ENCODE measurements at regions not wholly inside any gene's neighbourhood (a gene's known extent, or its start where the extent isn't known, plus 50 kb on each side); places are given as distances from the start of the nearest gene placed in this dataset.

DNA sequence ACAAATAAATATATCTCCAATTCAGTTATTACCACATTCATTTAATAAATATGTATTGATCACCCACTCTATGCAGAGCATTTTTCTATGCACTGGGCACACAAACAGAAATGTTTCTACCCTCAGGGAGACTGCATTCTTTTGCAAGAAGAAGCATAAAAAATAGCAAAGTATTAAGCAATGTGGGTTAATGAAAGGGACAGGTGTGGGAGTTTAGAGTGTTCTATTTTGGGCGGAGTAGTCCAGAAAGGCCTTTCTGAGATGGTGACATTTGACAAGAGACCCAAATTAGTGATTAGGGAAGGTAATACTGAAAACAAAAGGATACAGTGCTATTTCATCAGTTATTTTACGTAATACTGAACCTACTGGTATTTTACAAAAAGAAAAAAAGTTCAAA lies 394.3 kb upstream of the CHST9 start:
- Histone ChIP-seq H3K4me1 (peaks cover 42% of the 10 kb centered on the region), H3K36me3 (ENCODE audit: insufficient read depth in 1 of 2, low read depth in 1 of 2) (no peaks in the 10 kb centered on the region), H3K27me3 (ENCODE audit: insufficient read depth in 3 of 3, low read length in 2 of 3) (no peaks in the 10 kb centered on the region), H3K9me3 (peaks cover 19% of the 10 kb centered on the region), H3K4me3 (no peak overlapping the region), H3K27ac (peak overlapping the region; percentile 66)
- ATAC-seq (peak; percentile 67 to 80 (median 76)), DNase-seq (no peak)
- intact Hi-C loops (cut with DNase I), result no loop called here
- TF ChIP-seq, protein P1, sequence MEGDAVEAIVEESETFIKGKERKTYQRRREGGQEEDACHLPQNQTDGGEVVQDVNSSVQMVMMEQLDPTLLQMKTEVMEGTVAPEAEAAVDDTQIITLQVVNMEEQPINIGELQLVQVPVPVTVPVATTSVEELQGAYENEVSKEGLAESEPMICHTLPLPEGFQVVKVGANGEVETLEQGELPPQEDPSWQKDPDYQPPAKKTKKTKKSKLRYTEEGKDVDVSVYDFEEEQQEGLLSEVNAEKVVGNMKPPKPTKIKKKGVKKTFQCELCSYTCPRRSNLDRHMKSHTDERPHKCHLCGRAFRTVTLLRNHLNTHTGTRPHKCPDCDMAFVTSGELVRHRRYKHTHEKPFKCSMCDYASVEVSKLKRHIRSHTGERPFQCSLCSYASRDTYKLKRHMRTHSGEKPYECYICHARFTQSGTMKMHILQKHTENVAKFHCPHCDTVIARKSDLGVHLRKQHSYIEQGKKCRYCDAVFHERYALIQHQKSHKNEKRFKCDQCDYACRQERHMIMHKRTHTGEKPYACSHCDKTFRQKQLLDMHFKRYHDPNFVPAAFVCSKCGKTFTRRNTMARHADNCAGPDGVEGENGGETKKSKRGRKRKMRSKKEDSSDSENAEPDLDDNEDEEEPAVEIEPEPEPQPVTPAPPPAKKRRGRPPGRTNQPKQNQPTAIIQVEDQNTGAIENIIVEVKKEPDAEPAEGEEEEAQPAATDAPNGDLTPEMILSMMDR (IDR thresholded peaks at IDR 0.05), result no peak
- 26 to 37% (median 35%) methylated on average over 2 of the region's 2 CpGs for WGBS, 3 donors

DNA sequence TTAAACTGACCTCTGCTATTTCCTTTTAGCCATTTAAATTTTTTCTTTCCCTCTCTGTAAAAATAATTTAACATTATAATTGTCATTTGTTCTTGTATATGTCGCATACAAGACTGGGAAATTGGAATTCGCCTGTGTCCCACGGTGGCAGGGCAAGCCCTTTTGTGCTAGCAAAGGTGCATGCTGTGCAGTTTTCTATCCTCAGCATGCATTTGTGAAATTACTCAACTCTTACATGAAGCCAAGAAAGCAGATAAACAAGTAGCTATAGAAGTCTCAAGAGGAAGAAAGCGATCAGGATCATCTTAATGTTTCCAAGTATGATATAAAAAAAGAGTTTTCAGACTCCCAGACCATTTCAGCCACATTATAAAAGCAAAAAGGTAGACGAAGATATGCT lies 392.6 kb upstream of the CHST9 start:
- TF ChIP-seq, protein P1 (IDR thresholded peaks at IDR 0.05), result no peak
- H3K27me3 ChIP-seq (ENCODE audit: insufficient read depth in 3 of 3, low read length in 2 of 3), result no peaks in the 10 kb centered on the region
- no peak for DNase-seq
- H3K36me3 ChIP-seq (ENCODE audit: insufficient read depth in 1 of 2, low read depth in 1 of 2), result no peaks in the 10 kb centered on the region
- H3K9me3 ChIP-seq, result peaks cover 19% of the 10 kb centered on the region
- peak overlapping the region; percentile 66 for H3K27ac ChIP-seq
- peak in 2 of 4 donors; percentile 68 to 71 for ATAC-seq
- WGBS, 3 donors, result 12 to 24% (median 13%) methylated on average over 5 of the region's 5 CpGs
- peaks cover 32% of the 10 kb centered on the region for H3K4me1 ChIP-seq
- peak overlapping the region; percentile 15 for H3K4me3 ChIP-seq
- intact Hi-C loops (cut with DNase I), result no loop called here

DNA sequence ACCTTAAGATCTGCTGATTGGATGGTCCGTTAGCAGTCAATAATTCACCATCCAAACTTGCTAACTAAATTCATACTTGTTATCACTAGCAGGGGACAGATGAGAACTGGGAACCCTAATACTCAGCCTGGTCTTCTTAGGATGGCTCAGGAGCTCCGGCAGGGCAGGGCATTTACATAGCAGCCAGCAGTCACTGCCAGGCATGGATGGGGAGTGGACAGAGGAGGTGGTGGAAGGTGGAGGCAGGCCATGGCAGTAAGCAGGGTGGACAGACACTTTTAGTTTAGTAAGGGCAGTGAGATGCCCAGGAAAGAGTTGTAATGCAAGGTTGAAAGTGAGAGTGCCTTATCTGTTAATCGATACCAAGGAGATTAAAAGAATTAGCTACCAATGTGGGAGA lies 392.2 kb upstream of the CHST9 start:
- Histone ChIP-seq H3K9me3 (peaks cover 15% of the 10 kb centered on the region), H3K36me3 (ENCODE audit: insufficient read depth in 1 of 2, low read depth in 1 of 2) (no peaks in the 10 kb centered on the region), H3K4me1 (peaks cover 32% of the 10 kb centered on the region), H3K4me3 (no peak overlapping the region), H3K27me3 (ENCODE audit: insufficient read depth in 3 of 3, low read length in 2 of 3) (no peaks in the 10 kb centered on the region), H3K27ac (peak overlapping the region; percentile 66)
- peak in 3 of 4 donors; percentile 38 to 62 (median 52) for ATAC-seq
- intact Hi-C loops (cut with DNase I), result no loop called here
- WGBS, 3 donors, result 32 to 47% (median 41%) methylated on average over 3 of the region's 3 CpGs
- no peak for DNase-seq
- TF ChIP-seq, protein P1 (IDR thresholded peaks at IDR 0.05), result no peak

DNA sequence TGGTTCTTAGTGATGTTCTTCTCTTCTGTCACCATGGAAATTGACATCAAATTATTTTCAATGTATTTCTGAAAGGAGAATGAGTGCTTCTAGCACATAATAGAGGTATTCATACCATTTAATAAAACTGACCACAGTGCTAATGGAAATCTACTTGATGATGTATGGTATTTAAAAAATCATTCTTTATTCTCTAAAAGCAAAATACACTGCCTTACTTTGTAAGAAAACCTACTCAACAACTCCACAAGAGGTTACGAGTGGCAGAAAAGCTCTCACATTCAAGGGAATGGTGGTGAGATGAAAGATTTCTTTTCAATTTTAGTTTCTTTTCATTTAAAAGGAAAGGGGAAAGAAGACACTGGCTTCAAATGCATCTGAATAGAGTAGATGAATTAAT lies 382.3 kb upstream of the CHST9 start:
- no peaks in the 10 kb centered on the region for H3K4me1 ChIP-seq
- no peak for ATAC-seq
- no peak overlapping the region for H3K4me3 ChIP-seq
- H3K36me3 ChIP-seq (ENCODE audit: insufficient read depth in 1 of 2, low read depth in 1 of 2), result no peaks in the 10 kb centered on the region
- TF ChIP-seq, protein P1 (IDR thresholded peaks at IDR 0.05), result no peak
- 88 to 100% (median 91%) methylated on average over 1 of the region's 1 CpG for WGBS, 3 donors
- no peak overlapping the region for H3K27ac ChIP-seq
- no peaks in the 10 kb centered on the region for H3K27me3 ChIP-seq (ENCODE audit: insufficient read depth in 3 of 3, low read length in 2 of 3)
- intact Hi-C loops (cut with DNase I), result no loop called here
- H3K9me3 ChIP-seq, result no peaks in the 10 kb centered on the region
- no peak for DNase-seq

DNA sequence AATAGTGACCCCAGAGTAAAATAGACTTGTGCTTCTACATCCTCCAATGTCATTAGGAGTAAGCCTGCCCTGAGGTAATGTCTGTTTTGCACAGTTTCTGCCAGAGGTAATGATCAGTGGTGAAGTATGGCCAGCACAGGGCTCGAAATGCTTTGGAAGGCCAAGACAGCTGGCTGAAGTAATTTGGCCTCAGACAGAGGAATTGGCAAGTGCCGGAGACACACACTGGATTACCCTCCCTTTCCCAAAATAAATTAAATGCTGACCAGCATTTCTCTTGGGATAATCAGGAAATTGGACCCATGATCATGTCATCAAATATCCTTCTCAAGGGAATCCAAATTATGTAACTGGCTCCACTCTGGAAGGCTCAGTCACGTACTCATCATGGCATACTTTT lies 379.0 kb upstream of the CHST9 start:
- Histone ChIP-seq H3K4me3 (no peak overlapping the region), H3K9me3 (no peaks in the 10 kb centered on the region), H3K27ac (peak overlapping the region; percentile 73), H3K27me3 (ENCODE audit: insufficient read depth in 3 of 3, low read length in 2 of 3) (no peaks in the 10 kb centered on the region), H3K36me3 (ENCODE audit: insufficient read depth in 1 of 2, low read depth in 1 of 2) (no peaks in the 10 kb centered on the region), H3K4me1 (peaks cover 11% of the 10 kb centered on the region)
- intact Hi-C loops (cut with DNase I), result loop anchor here in 1 of 2 donors (5.0 kb wide), 1 partner anchor 152 kb away; no protein-coding TSS in a partner anchor
- TF ChIP-seq, protein P1 (IDR thresholded peaks at IDR 0.05), result no peak
- 9 to 18% (median 14%) methylated on average over 3 of the region's 3 CpGs for WGBS, 3 donors
- ATAC-seq (peak; percentile 88 to 96 (median 92)), DNase-seq (peak in 1 of 2 donors; percentile 57)

Measured in psoas muscle (tissue), 7 donors.